ENCODE measurements at regions not wholly inside any gene's neighbourhood (a gene's known extent, or its start where the extent isn't known, plus 50 kb on each side); places are given as distances from the start of the nearest gene placed in this dataset.

DNA sequence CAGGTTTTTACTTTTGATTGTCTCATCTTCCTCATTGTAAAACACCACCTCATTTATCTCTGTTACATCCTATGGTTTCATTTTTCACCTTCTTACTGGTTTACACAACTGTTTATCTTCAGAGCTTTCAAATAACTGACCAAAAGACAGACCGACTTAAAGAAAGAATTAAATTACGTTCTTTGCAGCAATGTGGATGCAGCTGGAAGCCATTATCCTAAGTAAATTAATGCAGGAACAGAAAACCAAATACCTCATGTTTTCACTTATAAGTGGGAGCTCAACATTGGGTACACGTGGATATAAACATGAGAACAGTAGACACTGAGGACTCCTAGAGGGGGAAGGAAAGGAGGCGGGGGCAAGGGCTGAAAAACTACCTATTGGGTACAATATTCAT is 729.0 kb upstream of the USP15 start:
- DNase-seq (ENCODE audit: low read depth): no peak
- no peak overlapping the region for H3K4me3 ChIP-seq (ENCODE audit: low read depth, low read length)
- TF ChIP-seq, protein P1, sequence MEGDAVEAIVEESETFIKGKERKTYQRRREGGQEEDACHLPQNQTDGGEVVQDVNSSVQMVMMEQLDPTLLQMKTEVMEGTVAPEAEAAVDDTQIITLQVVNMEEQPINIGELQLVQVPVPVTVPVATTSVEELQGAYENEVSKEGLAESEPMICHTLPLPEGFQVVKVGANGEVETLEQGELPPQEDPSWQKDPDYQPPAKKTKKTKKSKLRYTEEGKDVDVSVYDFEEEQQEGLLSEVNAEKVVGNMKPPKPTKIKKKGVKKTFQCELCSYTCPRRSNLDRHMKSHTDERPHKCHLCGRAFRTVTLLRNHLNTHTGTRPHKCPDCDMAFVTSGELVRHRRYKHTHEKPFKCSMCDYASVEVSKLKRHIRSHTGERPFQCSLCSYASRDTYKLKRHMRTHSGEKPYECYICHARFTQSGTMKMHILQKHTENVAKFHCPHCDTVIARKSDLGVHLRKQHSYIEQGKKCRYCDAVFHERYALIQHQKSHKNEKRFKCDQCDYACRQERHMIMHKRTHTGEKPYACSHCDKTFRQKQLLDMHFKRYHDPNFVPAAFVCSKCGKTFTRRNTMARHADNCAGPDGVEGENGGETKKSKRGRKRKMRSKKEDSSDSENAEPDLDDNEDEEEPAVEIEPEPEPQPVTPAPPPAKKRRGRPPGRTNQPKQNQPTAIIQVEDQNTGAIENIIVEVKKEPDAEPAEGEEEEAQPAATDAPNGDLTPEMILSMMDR (conservative IDR thresholded peaks at IDR 0.05; ENCODE audit: low read depth, low read length): no peak

DNA sequence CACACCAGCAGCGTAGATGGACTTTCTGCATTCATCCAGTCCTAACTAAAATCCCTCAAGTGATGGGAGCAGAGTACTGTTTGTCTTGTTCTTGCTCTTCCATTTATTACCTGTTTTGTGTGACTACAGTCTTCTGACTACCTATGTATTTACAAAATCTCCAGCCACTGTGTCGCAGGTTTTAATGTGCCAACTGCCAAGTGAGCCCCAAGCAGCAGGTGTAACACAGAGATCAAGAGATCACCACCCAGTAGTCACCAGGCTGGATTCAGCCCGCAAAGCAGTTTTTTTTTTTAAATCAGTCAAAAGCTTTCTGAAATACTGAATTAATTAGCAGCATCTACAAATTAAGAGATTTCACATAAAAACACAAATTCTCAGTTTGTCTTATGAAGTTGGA is 724.1 kb upstream of the USP15 start:
- no peak for DNase-seq (ENCODE audit: low read depth)
- no peak overlapping the region for H3K4me3 ChIP-seq (ENCODE audit: low read depth, low read length)
- TF ChIP-seq, protein P1 (conservative IDR thresholded peaks at IDR 0.05; ENCODE audit: low read depth, low read length): no peak

DNA sequence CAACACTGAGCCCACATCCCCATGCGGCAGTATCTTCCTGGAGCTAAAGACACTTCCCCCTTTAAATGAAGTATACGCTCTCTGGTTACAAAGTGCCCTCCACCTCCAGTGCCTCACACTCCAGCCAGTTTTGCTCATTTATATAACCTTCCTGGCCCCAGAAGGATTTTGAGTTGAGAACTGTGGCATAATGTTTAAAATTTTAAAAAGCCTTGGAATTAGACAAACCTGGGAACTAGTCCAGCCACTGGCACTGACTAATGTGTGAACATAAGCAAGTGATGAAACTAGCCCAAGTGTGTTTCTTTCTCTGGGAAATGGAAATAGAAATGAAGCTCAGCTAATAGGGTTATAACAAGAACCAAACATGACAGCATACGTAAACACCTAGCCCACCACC is 723.7 kb upstream of the USP15 start:
- no peak for DNase-seq (ENCODE audit: low read depth)
- no peak overlapping the region for H3K4me3 ChIP-seq (ENCODE audit: low read depth, low read length)
- TF ChIP-seq, protein P1 (conservative IDR thresholded peaks at IDR 0.05; ENCODE audit: low read depth, low read length): no peak

DNA sequence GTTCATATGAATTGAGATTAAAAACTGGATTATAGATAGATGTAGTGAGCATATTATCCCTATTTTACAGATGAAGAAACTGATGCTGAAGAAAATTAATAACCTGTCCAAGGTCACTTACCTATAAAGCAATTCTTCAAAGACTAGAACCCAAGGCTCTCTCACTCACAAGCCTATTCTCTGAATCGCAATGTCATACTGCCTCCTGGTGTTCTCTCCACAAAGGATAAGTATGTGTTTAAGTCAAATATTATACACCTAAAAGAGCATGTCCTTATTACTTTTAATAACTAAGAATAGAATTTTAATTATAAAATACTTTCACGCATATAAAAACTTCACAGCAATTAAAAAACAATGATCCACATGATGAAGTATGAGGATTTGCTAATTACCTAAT is 721.3 kb upstream of the USP15 start:
- TF ChIP-seq, protein P1 (conservative IDR thresholded peaks at IDR 0.05; ENCODE audit: low read depth, low read length): peak; percentile 15
- no peak overlapping the region for H3K4me3 ChIP-seq (ENCODE audit: low read depth, low read length)
- DNase-seq (ENCODE audit: low read depth): no peak

DNA sequence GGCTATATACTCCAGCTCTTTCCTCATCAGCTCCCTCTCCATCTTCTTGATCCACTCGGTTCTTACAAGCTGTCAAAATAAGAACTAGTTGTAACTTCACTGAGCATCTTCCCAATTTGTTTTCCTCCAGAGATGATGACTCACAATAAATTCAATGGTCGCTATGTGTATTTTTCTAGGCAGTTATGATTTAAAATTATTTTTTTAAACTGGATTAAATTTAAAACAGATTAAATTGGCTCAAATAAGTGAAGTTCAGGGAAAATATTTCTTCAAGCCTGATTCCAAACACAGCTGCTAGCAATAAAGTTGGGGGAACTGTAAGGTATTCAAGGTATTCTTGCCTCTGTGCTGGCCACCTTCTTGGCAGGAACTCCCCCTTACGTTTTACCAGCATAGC is 717.7 kb upstream of the USP15 start:
- no peak for DNase-seq (ENCODE audit: low read depth)
- TF ChIP-seq, protein P1 (conservative IDR thresholded peaks at IDR 0.05; ENCODE audit: low read depth, low read length): no peak
- no peak overlapping the region for H3K4me3 ChIP-seq (ENCODE audit: low read depth, low read length)

DNA sequence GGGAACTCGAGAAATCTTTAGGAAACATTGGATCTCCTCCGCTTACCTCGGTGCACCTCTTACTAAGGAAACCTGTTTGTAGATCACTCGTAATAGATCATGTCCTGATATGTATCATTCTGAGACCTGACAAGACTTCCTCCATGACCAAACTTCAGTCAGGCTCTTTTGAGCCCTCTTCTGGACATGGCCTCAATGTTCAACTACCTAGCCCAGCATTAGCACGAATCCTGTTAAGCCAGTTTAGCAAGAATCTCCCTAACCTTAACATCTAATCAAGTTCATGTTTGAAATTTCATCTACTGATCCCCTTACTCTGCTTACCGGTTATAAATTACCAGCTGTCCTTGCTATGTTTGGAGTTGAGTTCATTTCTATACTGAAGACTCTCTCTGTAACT is 713.9 kb upstream of the USP15 start:
- TF ChIP-seq, protein P1 (conservative IDR thresholded peaks at IDR 0.05; ENCODE audit: low read depth, low read length): no peak
- no peak for DNase-seq (ENCODE audit: low read depth)
- H3K4me3 ChIP-seq (ENCODE audit: low read depth, low read length): no peak overlapping the region

DNA sequence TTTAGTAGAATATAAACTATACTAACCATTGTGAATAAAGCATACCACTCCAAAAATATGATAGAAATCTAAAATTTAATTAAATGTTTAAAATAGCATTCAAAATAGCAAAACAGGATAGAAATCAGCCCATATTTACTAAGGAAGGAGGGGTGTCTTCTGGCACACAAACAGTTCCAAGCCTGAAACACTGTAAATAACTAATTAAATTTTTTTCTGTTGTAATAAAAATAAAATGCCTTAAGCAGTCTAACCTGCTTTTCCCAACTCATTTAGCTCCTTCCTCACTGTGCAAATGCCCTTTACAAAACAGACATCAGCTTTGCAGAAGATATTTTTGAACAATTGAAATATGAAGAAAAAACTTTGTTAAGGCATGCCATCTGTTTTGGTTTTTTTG is 707.1 kb upstream of the USP15 start:
- H3K4me3 ChIP-seq (ENCODE audit: low read depth, low read length): no peak overlapping the region
- TF ChIP-seq, protein P1 (conservative IDR thresholded peaks at IDR 0.05; ENCODE audit: low read depth, low read length): no peak
- DNase-seq (ENCODE audit: low read depth): no peak

All from epithelial cell of proximal tubule (primary cell).